ENCODE measurements at regions not wholly inside any gene's neighbourhood (a gene's known extent, or its start where the extent isn't known, plus 50 kb on each side); places are given as distances from the start of the nearest gene placed in this dataset.

DNA sequence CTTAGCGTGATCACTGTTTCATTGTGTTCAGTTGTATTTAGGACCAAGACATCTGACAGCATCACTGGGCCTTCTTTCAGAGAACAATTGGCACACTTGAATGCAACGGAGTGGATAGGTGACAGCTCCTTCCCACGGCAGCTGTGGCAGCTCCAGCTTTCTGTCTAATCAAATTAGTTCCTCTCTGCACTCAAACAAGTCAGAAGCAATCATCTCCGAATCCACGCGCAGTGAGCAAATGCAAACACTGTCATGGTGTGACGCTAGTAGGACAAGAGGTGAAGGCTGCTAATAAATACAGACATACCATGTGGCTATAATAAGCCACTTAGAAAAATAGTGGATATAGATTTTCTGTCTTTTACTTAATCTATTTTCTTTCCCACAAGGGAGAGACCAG, 542.4 kb downstream of the ACTR3B start:
- no peak overlapping the region for H2AFZ ChIP-seq (ENCODE audit: low read length)
- H3K4me1 ChIP-seq (ENCODE audit: insufficient read depth, low read length) = no peaks in the 10 kb centered on the region
- no peak for DNase-seq (ENCODE audit: insufficient read length, low spot score, missing footprints)
- TF ChIP-seq, protein P1, sequence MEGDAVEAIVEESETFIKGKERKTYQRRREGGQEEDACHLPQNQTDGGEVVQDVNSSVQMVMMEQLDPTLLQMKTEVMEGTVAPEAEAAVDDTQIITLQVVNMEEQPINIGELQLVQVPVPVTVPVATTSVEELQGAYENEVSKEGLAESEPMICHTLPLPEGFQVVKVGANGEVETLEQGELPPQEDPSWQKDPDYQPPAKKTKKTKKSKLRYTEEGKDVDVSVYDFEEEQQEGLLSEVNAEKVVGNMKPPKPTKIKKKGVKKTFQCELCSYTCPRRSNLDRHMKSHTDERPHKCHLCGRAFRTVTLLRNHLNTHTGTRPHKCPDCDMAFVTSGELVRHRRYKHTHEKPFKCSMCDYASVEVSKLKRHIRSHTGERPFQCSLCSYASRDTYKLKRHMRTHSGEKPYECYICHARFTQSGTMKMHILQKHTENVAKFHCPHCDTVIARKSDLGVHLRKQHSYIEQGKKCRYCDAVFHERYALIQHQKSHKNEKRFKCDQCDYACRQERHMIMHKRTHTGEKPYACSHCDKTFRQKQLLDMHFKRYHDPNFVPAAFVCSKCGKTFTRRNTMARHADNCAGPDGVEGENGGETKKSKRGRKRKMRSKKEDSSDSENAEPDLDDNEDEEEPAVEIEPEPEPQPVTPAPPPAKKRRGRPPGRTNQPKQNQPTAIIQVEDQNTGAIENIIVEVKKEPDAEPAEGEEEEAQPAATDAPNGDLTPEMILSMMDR (IDR thresholded peaks at IDR 0.05; ENCODE audit: extremely low read depth, low read depth, low read length) = no peak
- no peaks in the 10 kb centered on the region for H4K20me1 ChIP-seq (ENCODE audit: insufficient read depth, low read length)
- no peak overlapping the region for H3K4me3 ChIP-seq (ENCODE audit: insufficient read depth, low read length)
- no peaks in the 10 kb centered on the region for H3K9me3 ChIP-seq (ENCODE audit: low read depth, low read length)
- no peaks in the 10 kb centered on the region for H3K79me2 ChIP-seq (ENCODE audit: insufficient read depth, low read length)
- H3K27me3 ChIP-seq (ENCODE audit: insufficient read depth, low read length) = no peaks in the 10 kb centered on the region
- no peaks in the 10 kb centered on the region for H3K36me3 ChIP-seq (ENCODE audit: insufficient read depth, low read length)
- H3K27ac ChIP-seq (ENCODE audit: low read depth, low read length) = no peak overlapping the region
- H3K4me2 ChIP-seq (ENCODE audit: insufficient read depth, low read length) = no peak overlapping the region

DNA sequence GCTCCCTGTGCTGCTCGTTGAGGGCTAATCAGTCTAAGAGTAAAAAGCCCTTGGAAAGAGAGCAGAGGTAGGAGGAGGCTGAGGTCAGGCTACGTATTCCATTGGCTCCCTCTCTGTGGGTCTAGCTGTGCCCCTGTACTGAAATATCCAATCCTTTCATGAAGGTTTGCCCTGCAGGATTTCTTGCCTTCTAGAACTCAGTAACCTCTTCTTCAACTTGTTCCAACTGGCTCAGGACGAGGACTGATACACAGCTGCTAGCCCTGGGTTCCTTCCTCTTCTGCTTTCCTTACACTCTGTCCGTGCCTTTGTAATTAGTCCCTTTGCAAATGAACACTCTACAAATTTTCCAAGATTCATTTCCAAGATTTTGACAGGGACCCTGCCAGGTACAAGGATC, 560.5 kb downstream of the ACTR3B start:
- no peak overlapping the region for H3K27ac ChIP-seq (ENCODE audit: low read depth, low read length)
- no peak overlapping the region for H2AFZ ChIP-seq (ENCODE audit: low read length)
- TF ChIP-seq, protein P1 (IDR thresholded peaks at IDR 0.05; ENCODE audit: extremely low read depth, low read depth, low read length) = no peak

DNA sequence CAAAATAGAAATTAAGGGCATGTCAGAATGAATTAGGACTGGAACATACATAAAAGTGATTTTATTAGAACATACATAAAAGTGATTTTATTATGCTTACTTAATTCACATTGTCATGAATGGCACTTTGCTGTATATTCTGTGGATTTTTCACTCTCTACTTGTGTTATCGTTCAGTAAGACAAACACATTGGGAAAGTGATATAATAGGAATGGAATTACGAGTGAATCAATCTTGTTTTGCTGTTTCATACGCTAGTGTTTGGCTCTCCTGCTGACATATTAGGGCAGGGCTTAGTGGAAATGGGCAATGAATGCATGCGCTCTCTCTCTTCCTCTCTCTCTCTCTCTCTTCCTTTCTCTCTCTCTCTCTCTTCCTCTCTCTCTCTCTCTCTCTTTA, 561.1 kb downstream of the ACTR3B start:
- Histone ChIP-seq H3K4me2 (ENCODE audit: insufficient read depth, low read length) (no peak overlapping the region), H3K27me3 (ENCODE audit: insufficient read depth, low read length) (no peaks in the 10 kb centered on the region), H4K20me1 (ENCODE audit: insufficient read depth, low read length) (no peaks in the 10 kb centered on the region), H3K27ac (ENCODE audit: low read depth, low read length) (no peak overlapping the region), H3K4me3 (ENCODE audit: insufficient read depth, low read length) (no peak overlapping the region), H3K4me1 (ENCODE audit: insufficient read depth, low read length) (no peaks in the 10 kb centered on the region), H3K36me3 (ENCODE audit: insufficient read depth, low read length) (no peaks in the 10 kb centered on the region), H3K9me3 (ENCODE audit: low read depth, low read length) (peaks cover 4% of the 10 kb centered on the region), H2AFZ (ENCODE audit: low read length) (no peak overlapping the region), H3K79me2 (ENCODE audit: insufficient read depth, low read length) (no peaks in the 10 kb centered on the region)
- TF ChIP-seq, protein P1 (IDR thresholded peaks at IDR 0.05; ENCODE audit: extremely low read depth, low read depth, low read length) = no peak
- no peak for DNase-seq (ENCODE audit: insufficient read length, low spot score, missing footprints)

More for the DNA sequence above, 560.5 kb downstream of the ACTR3B start:
- Histone ChIP-seq H4K20me1 (ENCODE audit: insufficient read depth, low read length) (no peaks in the 10 kb centered on the region), H3K27me3 (ENCODE audit: insufficient read depth, low read length) (no peaks in the 10 kb centered on the region), H3K36me3 (ENCODE audit: insufficient read depth, low read length) (no peaks in the 10 kb centered on the region), H3K4me3 (ENCODE audit: insufficient read depth, low read length) (no peak overlapping the region), H3K9me3 (ENCODE audit: low read depth, low read length) (peaks cover 2% of the 10 kb centered on the region), H3K4me1 (ENCODE audit: insufficient read depth, low read length) (no peaks in the 10 kb centered on the region), H3K4me2 (ENCODE audit: insufficient read depth, low read length) (no peak overlapping the region), H3K79me2 (ENCODE audit: insufficient read depth, low read length) (no peaks in the 10 kb centered on the region)
- no peak for DNase-seq (ENCODE audit: insufficient read length, low spot score, missing footprints)

DNA sequence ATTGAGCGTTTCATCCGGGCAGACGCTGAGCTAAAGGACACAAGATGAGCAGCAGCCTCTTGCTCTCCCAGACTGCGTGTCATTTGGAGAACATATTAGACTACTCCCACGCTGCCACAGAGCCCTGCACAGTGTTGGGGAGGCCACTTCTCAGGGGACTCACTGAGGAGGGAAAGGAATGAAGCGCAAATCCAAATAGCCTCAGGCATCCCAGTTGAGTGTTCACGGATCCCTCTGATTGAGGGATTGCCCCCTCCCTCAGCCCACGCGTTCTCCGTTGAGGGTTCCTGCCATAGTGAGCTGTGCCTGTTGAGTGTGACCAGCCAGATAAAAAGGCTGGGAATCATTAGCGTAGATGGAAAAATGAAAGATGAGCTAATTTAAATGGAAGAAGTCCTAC, 563.4 kb downstream of the ACTR3B start:
- H3K27ac ChIP-seq (ENCODE audit: low read depth, low read length) = no peak overlapping the region
- TF ChIP-seq, protein P1 (IDR thresholded peaks at IDR 0.05; ENCODE audit: extremely low read depth, low read depth, low read length) = no peak
- no peak for DNase-seq (ENCODE audit: insufficient read length, low spot score, missing footprints)
- no peak overlapping the region for H3K4me3 ChIP-seq (ENCODE audit: insufficient read depth, low read length)
- no peak overlapping the region for H3K4me2 ChIP-seq (ENCODE audit: insufficient read depth, low read length)
- H3K36me3 ChIP-seq (ENCODE audit: insufficient read depth, low read length) = no peaks in the 10 kb centered on the region
- H3K79me2 ChIP-seq (ENCODE audit: insufficient read depth, low read length) = no peaks in the 10 kb centered on the region
- no peaks in the 10 kb centered on the region for H4K20me1 ChIP-seq (ENCODE audit: insufficient read depth, low read length)
- H3K27me3 ChIP-seq (ENCODE audit: insufficient read depth, low read length) = no peaks in the 10 kb centered on the region
- peaks cover 7% of the 10 kb centered on the region for H3K9me3 ChIP-seq (ENCODE audit: low read depth, low read length)
- no peak overlapping the region for H2AFZ ChIP-seq (ENCODE audit: low read length)
- no peaks in the 10 kb centered on the region for H3K4me1 ChIP-seq (ENCODE audit: insufficient read depth, low read length)

Data from osteoblast (primary cell).